Hepatocyte (in vitro differentiated cells): ENCODE measurements at regions not wholly inside any gene's neighbourhood (a gene's known extent, or its start where the extent isn't known, plus 50 kb on each side); places are given as distances from the start of the nearest gene placed in this dataset.

ENCODE experiments used
- DNase-seq: peaks from one replicate; pipeline ENCODE4 v3.0.0-alpha.2; 2016; ENCODE audit warnings: low spot score
- H2AFZ ChIP-seq: fragments of 200-600 bp; sonication (generic); 2 replicates; pipeline ENCODE4 v1.6.0; 2016; ENCODE audit warnings: antibody characterized with exemption, mild to moderate bottlenecking
- H3K27ac ChIP-seq: fragments of 200-600 bp; sonication (generic); 2 replicates; pipeline ENCODE4 v1.5.1; 2016; ENCODE audit warnings: mild to moderate bottlenecking
- H3K27me3 ChIP-seq: fragments of 200-600 bp; sonication (generic); 2 replicates; pipeline ENCODE4 v1.6.1; 2016
- H3K36me3 ChIP-seq: fragments of 200-600 bp; sonication (generic); replicated peaks from 2 replicates; pipeline ENCODE4 v1.5.1; 2016; ENCODE audit warnings: low read depth; ENCODE audit not compliant: insufficient read depth
- H3K4me1 ChIP-seq: fragments of 200-600 bp; sonication (generic); 2 replicates; pipeline ENCODE4 v1.5.1; 2016; ENCODE audit warnings: mild to moderate bottlenecking, moderate library complexity; ENCODE audit not compliant: insufficient read depth
- H3K4me2 ChIP-seq: fragments of 200-600 bp; sonication (generic); 2 replicates; pipeline ENCODE4 v1.6.0; 2016
- H3K4me3 ChIP-seq: fragments of 200-600 bp; sonication (generic); 2 replicates; pipeline ENCODE4 v1.5.1; 2016; ENCODE audit warnings: mild to moderate bottlenecking
- H3K79me2 ChIP-seq: fragments of 200-600 bp; sonication (generic); 2 replicates; pipeline ENCODE4 v1.6.0; 2017; ENCODE audit warnings: mild to moderate bottlenecking
- H3K9me2 ChIP-seq: fragments of 200-600 bp; sonication (generic); replicated peaks from 2 replicates; pipeline ENCODE4 v1.6.0; 2017; ENCODE audit warnings: mild to moderate bottlenecking; ENCODE audit not compliant: insufficient read depth
- H3K9me3 ChIP-seq: fragments of 200-600 bp; sonication (generic); 2 replicates; pipeline ENCODE4 v1.5.1; 2016; ENCODE audit warnings: low read depth, mild to moderate bottlenecking
- H4K20me1 ChIP-seq: fragments of 200-600 bp; sonication (generic); 2 replicates; pipeline ENCODE4 v1.6.0; 2016; ENCODE audit warnings: mild to moderate bottlenecking; ENCODE audit not compliant: insufficient read depth, poor library complexity, severe bottlenecking
- EZH2 ChIP-seq: fragments of 200-600 bp; sonication (generic); IDR thresholded peaks from 2 replicates; pipeline ENCODE4 v1.6.1; 2016; ENCODE audit warnings: antibody characterized with exemption, mild to moderate bottlenecking, borderline replicate concordance
- EZH2phosphoT487 ChIP-seq: fragments of 200-600 bp; sonication (generic); IDR thresholded peaks from one replicate; pipeline ENCODE4 v1.6.1; 2018; ENCODE audit warnings: antibody characterized with exemption, mild to moderate bottlenecking, low read depth, moderate library complexity; ENCODE audit not compliant: unreplicated experiment, severe bottlenecking
- WGBS: methylation state at CpG from one replicate; pipeline ENCODE4 v1.1.6; 2016; ENCODE audit warnings: low lambda C conversion rate; ENCODE audit errors: missing lambda C conversion rate; 5-methylcytosine and 5-hydroxymethylcytosine counted together
- TF ChIP-seq, protein P1 (sequence below): fragments of 200-600 bp; sonication (generic); IDR thresholded peaks from 2 replicates; pipeline ENCODE4 v1.5.1; 2016; ENCODE audit warnings: antibody characterized with exemption, mild to moderate bottlenecking; ENCODE audit not compliant: poor library complexity

DNA sequence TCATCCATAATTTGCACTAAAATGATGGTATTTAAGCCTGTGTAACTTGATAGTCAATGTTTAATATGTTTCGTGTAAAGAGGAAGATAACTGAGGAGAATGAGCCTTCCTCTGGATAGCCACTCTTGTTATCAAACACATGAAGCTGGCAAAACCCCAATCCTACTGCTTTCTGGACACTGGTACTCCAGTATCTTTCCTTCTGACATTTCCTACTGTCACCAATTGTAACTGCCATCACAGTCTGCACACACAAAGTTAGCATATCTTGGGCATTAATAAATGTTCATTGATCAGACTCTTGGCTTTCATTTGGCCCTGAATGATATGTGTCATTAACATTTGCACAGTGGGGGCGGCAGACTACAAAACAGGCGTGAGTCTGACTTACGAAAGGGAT lies 419.1 kb downstream of the TMA16 start:
- Histone ChIP-seq H3K9me2 (no peaks in the 10 kb centered on the region), H3K4me1 (no peaks in the 10 kb centered on the region), H3K36me3 (no peaks in the 10 kb centered on the region), H3K9me3 (no peaks in the 10 kb centered on the region), H2AFZ (no peak overlapping the region), H3K27me3 (no peaks in the 10 kb centered on the region), H3K4me3 (no peak overlapping the region), H3K79me2 (no peaks in the 10 kb centered on the region), H3K27ac (no peak overlapping the region), H4K20me1 (no peaks in the 10 kb centered on the region), H3K4me2 (no peak overlapping the region)
- no peak for DNase-seq
- TF ChIP-seq, protein P1, sequence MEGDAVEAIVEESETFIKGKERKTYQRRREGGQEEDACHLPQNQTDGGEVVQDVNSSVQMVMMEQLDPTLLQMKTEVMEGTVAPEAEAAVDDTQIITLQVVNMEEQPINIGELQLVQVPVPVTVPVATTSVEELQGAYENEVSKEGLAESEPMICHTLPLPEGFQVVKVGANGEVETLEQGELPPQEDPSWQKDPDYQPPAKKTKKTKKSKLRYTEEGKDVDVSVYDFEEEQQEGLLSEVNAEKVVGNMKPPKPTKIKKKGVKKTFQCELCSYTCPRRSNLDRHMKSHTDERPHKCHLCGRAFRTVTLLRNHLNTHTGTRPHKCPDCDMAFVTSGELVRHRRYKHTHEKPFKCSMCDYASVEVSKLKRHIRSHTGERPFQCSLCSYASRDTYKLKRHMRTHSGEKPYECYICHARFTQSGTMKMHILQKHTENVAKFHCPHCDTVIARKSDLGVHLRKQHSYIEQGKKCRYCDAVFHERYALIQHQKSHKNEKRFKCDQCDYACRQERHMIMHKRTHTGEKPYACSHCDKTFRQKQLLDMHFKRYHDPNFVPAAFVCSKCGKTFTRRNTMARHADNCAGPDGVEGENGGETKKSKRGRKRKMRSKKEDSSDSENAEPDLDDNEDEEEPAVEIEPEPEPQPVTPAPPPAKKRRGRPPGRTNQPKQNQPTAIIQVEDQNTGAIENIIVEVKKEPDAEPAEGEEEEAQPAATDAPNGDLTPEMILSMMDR = no peak
- TF ChIP-seq EZH2 = no peak
- TF ChIP-seq EZH2phosphoT487 = no peak
- 80% methylated on average over 4 of the region's 4 CpGs for WGBS

DNA sequence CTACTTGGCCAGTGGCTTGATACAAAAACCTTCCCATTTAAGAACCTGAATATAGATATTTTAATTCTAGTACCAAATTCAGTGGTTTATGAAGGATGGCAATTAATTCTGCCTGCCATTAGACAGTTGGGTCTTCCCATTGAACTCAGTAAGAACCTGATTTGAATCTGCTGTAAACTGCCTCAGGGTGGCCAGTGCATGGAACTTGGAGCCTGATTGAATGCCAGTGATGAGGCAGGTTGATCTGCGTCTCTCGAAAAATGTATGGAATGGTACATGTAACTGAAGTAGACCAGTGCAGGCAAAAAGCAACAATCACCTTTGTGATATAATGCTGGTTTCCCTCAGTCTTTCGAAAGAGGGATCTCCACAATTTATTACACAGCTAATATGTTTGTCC lies 421.4 kb downstream of the TMA16 start:
- Histone ChIP-seq H3K9me3 (no peaks in the 10 kb centered on the region), H3K4me3 (no peak overlapping the region), H3K36me3 (no peaks in the 10 kb centered on the region), H3K27me3 (no peaks in the 10 kb centered on the region), H3K27ac (no peak overlapping the region), H3K4me2 (no peak overlapping the region), H3K79me2 (no peaks in the 10 kb centered on the region), H2AFZ (no peak overlapping the region), H3K4me1 (no peaks in the 10 kb centered on the region), H3K9me2 (no peaks in the 10 kb centered on the region), H4K20me1 (no peaks in the 10 kb centered on the region)
- DNase-seq = no peak
- 90% methylated on average over 3 of the region's 3 CpGs for WGBS
- TF ChIP-seq EZH2phosphoT487 = no peak
- TF ChIP-seq, protein P1 = no peak
- no peak for TF ChIP-seq EZH2

- H3K9me3 ChIP-seq = no peaks in the 10 kb centered on the region
- H3K79me2 ChIP-seq = no peaks in the 10 kb centered on the region
- no peaks in the 10 kb centered on the region for H3K36me3 ChIP-seq
- no peak overlapping the region for H3K27ac ChIP-seq
- DNase-seq = no peak
- H3K9me2 ChIP-seq = no peaks in the 10 kb centered on the region
- H3K4me3 ChIP-seq = no peak overlapping the region
- no peaks in the 10 kb centered on the region for H3K4me1 ChIP-seq
- no peaks in the 10 kb centered on the region for H4K20me1 ChIP-seq
- TF ChIP-seq, protein P1 = no peak
- H2AFZ ChIP-seq = no peak overlapping the region
- H3K27me3 ChIP-seq = no peaks in the 10 kb centered on the region
- 81% methylated on average over 2 of the region's 2 CpGs for WGBS
- no peak overlapping the region for H3K4me2 ChIP-seq
Measured at GRCh38 chr4:163920426-163920825, 425.9 kb downstream of the TMA16 start.

- 100% methylated on average over 2 of the region's 2 CpGs for WGBS
- DNase-seq = no peak
- no peak for TF ChIP-seq EZH2phosphoT487
- TF ChIP-seq, protein P1 = no peak
- TF ChIP-seq EZH2 = no peak
Measured at GRCh38 chr4:163922302-163922701, 427.8 kb downstream of the TMA16 start.

More at GRCh38 chr4:163922302-163922701, 427.8 kb downstream of the TMA16 start:
- no peak overlapping the region for H3K4me2 ChIP-seq
- H3K4me1 ChIP-seq = no peaks in the 10 kb centered on the region
- no peaks in the 10 kb centered on the region for H3K79me2 ChIP-seq
- no peaks in the 10 kb centered on the region for H3K9me3 ChIP-seq
- H3K27me3 ChIP-seq = no peaks in the 10 kb centered on the region
- H4K20me1 ChIP-seq = no peaks in the 10 kb centered on the region
- no peaks in the 10 kb centered on the region for H3K36me3 ChIP-seq
- H3K9me2 ChIP-seq = no peaks in the 10 kb centered on the region
- H2AFZ ChIP-seq = no peak overlapping the region
- H3K4me3 ChIP-seq = no peak overlapping the region
- H3K27ac ChIP-seq = no peak overlapping the region
